MG63 (cell line): ENCODE measurements at regions not wholly inside any gene's neighbourhood (a gene's known extent, or its start where the extent isn't known, plus 50 kb on each side); places are given as distances from the start of the nearest gene placed in this dataset.

Experiments used
- DNase-seq: peaks from one replicate; pipeline ENCODE4 v3.0.0-alpha.2; 2020
- H3K27me3 ChIP-seq: fragments of 250-450 bp; sonication (Bioruptor Pico); 2 replicates; pipeline ENCODE4 v1.5.1; 2020; ENCODE audit warnings: mild to moderate bottlenecking, moderate library complexity
- H3K36me3 ChIP-seq: fragments of 250-450 bp; sonication (Bioruptor Pico); 2 replicates; pipeline ENCODE4 v1.5.1; 2020; ENCODE audit warnings: mild to moderate bottlenecking, moderate library complexity
- H3K4me3 ChIP-seq: fragments of 250-450 bp; sonication (Bioruptor Pico); 2 replicates; pipeline ENCODE4 v1.5.1; 2020; ENCODE audit warnings: mild to moderate bottlenecking, moderate library complexity
- H3K9me3 ChIP-seq: fragments of 250-450 bp; sonication (Bioruptor Pico); 2 replicates; pipeline ENCODE4 v1.5.1; 2020; ENCODE audit warnings: mild to moderate bottlenecking, moderate library complexity

DNA sequence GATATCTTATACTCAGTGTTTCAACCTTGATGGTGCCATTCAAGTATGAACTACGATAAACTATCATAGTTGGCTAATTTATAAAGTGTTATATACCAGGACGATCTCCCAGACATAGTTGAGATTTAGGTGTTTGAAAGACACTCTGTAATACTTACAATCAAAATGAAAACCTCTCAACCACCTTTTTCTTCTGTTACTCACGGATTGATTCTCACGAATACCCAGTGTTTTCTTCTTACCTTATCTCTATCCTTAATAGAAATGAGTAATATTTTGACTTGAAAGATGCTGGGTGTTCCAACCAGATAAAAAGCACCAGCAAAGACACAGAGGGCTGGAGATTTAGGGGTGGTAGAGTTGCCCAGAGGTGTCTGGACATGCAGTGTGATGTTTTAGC is 169.9 kb downstream of the PTCSC3 start:
- no peak for DNase-seq
- no peaks in the 10 kb centered on the region for H3K9me3 ChIP-seq
- no peaks in the 10 kb centered on the region for H3K27me3 ChIP-seq
- no peak overlapping the region for H3K4me3 ChIP-seq
- no peaks in the 10 kb centered on the region for H3K36me3 ChIP-seq

DNA sequence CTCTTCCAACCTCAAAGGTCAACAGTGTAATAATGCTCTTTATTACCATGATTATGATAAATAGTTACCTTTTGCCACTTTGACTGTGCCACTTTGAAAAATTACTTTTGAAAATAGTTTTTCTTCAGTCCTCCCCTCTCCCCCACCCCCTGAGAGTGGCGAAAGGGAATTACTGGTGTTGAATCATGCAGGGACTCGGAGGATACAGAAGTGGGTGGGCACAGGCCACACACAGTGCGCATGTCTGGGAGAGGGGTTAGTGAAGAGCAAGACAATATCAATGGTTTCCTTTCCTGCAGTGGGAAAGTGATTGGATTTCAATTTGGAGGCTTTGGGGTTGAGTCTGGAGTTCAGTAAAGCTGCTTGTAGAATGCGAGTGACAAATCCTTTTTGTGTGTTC is 170.9 kb downstream of the PTCSC3 start:
- no peak for DNase-seq
- no peaks in the 10 kb centered on the region for H3K9me3 ChIP-seq
- no peaks in the 10 kb centered on the region for H3K27me3 ChIP-seq
- no peaks in the 10 kb centered on the region for H3K36me3 ChIP-seq
- no peak overlapping the region for H3K4me3 ChIP-seq

- DNase-seq, result no peak
- no peak overlapping the region for H3K4me3 ChIP-seq
- no peaks in the 10 kb centered on the region for H3K27me3 ChIP-seq
- H3K36me3 ChIP-seq, result no peaks in the 10 kb centered on the region
- no peaks in the 10 kb centered on the region for H3K9me3 ChIP-seq
Measured at GRCh38 chr14:36001936-36002335, 174.6 kb downstream of the PTCSC3 start.

DNA sequence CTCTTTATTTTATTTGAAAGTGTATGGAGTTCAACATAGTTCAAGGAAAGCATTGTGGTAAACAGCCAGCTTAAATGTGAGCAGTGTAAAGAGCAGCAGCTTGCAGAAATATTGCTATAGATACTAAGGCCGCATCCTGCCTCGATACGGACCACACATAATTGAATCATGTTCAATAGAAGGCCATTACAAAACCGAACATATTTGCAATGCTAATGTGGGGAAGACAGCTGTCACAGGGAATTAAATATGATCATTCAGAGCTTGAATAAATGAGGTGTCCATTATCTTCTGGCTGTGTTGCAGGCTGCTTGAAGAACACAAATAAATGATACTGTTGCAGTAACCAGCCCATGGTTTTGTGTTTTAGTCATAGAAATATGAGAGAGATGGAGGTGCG is 173.2 kb downstream of the BRMS1L start:
- no peak for DNase-seq
- no peaks in the 10 kb centered on the region for H3K36me3 ChIP-seq
- H3K27me3 ChIP-seq, result no peaks in the 10 kb centered on the region
- no peak overlapping the region for H3K4me3 ChIP-seq
- no peaks in the 10 kb centered on the region for H3K9me3 ChIP-seq

GRCh38 chr14:35998303-35998702 is 172.2 kb downstream of the BRMS1L start:
- Histone ChIP-seq H3K9me3 (no peaks in the 10 kb centered on the region), H3K4me3 (no peak overlapping the region), H3K36me3 (no peaks in the 10 kb centered on the region), H3K27me3 (no peaks in the 10 kb centered on the region)
- DNase-seq, result no peak

GRCh38 chr14:35993684-35993960 is 167.5 kb downstream of the BRMS1L start:
- no peaks in the 10 kb centered on the region for H3K9me3 ChIP-seq
- H3K36me3 ChIP-seq, result no peaks in the 10 kb centered on the region
- H3K27me3 ChIP-seq, result no peaks in the 10 kb centered on the region
- no peak for DNase-seq
- H3K4me3 ChIP-seq, result no peak overlapping the region

DNA sequence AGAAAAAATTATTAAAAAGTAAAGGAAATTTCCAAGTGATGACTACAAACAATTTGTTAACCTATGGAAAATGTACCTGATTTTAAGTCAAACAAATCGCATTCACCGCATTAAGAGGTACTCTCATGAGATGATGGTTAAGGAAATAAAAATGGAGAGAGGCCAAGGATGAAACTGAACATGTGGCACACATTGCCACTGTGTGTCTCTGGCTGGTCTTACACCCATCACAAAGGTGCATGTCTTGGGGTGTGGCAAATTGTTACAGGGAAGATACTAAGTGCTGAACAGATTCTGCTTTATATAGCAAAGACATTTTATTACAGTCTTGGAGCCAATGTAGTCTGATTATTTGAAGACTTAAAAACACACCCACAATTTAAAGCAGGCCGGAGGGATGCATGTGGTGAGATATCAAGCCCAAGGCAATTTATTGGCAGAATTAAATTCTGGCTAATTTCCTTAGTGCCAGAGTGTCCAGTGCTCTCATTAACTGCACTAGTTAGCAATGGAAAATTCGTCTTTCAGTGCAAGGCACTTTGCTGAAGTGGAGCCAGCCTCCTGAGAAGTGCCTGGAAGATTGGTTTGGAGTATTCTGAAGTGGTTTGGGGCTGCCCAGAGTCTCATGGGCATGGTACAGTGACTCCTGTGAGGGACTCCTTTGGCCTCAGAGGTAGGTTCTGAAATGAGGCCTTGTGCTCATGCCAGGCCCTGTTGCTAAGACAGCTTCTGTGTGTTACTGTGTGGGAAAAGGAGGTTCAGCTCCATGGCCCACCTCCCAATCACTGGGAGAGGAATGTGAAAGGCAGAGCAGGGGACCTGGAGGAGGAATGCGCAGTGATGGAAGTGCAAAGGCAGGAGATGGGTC is 166.9 kb downstream of the BRMS1L start:
- DNase-seq, result no peak
- no peak overlapping the region for H3K4me3 ChIP-seq
- H3K36me3 ChIP-seq, result no peaks in the 10 kb centered on the region
- H3K27me3 ChIP-seq, result no peaks in the 10 kb centered on the region
- H3K9me3 ChIP-seq, result no peaks in the 10 kb centered on the region

DNA sequence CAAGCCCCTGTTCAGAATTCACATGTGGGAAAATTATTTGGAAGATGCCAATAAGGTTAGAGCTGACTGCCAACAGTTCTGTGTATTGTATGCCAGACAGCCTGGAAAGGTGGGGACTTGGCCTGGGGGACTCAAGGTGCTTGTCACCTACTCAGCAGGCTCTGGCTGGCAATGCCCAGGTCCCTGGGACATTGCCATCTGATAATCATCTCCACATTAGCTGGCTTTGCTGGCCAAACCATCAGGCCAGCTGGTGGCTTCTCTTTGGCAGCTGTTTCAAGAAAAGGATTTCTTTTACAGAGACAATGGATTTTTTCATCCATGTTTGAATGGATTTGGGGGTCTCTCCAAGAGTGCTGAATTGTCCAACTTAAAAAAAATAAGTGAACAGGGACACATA is 165.2 kb downstream of the BRMS1L start:
- Histone ChIP-seq H3K27me3 (no peaks in the 10 kb centered on the region), H3K36me3 (no peaks in the 10 kb centered on the region), H3K9me3 (no peaks in the 10 kb centered on the region), H3K4me3 (no peak overlapping the region)
- DNase-seq, result no peak

GRCh38 chr14:35989736-35990135 is 163.6 kb downstream of the BRMS1L start:
- Histone ChIP-seq H3K4me3 (no peak overlapping the region), H3K9me3 (no peaks in the 10 kb centered on the region), H3K36me3 (no peaks in the 10 kb centered on the region), H3K27me3 (no peaks in the 10 kb centered on the region)
- DNase-seq, result no peak

- no peaks in the 10 kb centered on the region for H3K27me3 ChIP-seq
- H3K36me3 ChIP-seq, result no peaks in the 10 kb centered on the region
- no peaks in the 10 kb centered on the region for H3K9me3 ChIP-seq
- DNase-seq, result no peak
- no peak overlapping the region for H3K4me3 ChIP-seq
Measured at GRCh38 chr14:35988972-35989690, 163.0 kb downstream of the BRMS1L start.

GRCh38 chr14:35988550-35988949 is 162.4 kb downstream of the BRMS1L start:
- Histone ChIP-seq H3K9me3 (no peaks in the 10 kb centered on the region), H3K27me3 (no peaks in the 10 kb centered on the region), H3K36me3 (no peaks in the 10 kb centered on the region), H3K4me3 (no peak overlapping the region)
- no peak for DNase-seq

DNA sequence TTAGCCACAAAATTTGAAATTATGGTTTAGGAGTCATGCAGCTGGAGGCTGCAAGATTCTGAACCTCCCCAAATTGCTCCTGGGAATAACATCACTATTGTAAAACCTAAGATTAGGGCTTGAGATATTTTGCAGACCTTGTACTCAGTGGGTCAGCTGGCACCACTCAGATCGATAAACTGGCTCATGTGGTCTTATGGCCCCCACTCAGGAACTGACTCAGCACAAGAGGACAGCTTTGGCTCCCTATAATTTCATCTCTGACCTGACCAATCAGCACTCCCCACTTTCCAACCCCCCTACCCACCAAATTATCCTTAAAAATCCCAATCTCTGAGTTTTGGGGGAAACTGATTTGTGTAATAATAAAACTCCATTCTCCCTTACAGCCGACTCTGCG is 161.6 kb downstream of the BRMS1L start:
- Histone ChIP-seq H3K9me3 (no peaks in the 10 kb centered on the region), H3K4me3 (no peak overlapping the region), H3K27me3 (no peaks in the 10 kb centered on the region), H3K36me3 (no peaks in the 10 kb centered on the region)
- DNase-seq, result no peak

DNA sequence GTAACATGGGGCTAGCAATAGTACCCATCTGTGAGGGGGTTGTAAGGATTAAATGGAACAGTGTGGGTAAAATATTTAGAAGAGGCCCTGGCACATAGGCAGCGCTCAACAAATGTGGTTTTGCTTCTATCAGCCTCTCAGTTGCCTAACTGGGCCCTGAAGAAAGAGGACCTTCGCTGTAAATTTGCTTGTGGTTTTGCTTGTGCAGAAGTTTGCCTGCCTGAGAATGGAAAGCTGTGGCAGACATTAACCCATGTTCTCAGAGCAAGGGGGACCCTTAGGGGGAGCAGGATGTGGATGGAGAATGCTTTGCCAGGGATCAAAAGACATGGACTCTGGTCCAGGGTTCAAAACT is 160.1 kb downstream of the BRMS1L start:
- Histone ChIP-seq H3K36me3 (no peaks in the 10 kb centered on the region), H3K27me3 (no peaks in the 10 kb centered on the region), H3K9me3 (no peaks in the 10 kb centered on the region), H3K4me3 (no peak overlapping the region)
- DNase-seq, result no peak

DNA sequence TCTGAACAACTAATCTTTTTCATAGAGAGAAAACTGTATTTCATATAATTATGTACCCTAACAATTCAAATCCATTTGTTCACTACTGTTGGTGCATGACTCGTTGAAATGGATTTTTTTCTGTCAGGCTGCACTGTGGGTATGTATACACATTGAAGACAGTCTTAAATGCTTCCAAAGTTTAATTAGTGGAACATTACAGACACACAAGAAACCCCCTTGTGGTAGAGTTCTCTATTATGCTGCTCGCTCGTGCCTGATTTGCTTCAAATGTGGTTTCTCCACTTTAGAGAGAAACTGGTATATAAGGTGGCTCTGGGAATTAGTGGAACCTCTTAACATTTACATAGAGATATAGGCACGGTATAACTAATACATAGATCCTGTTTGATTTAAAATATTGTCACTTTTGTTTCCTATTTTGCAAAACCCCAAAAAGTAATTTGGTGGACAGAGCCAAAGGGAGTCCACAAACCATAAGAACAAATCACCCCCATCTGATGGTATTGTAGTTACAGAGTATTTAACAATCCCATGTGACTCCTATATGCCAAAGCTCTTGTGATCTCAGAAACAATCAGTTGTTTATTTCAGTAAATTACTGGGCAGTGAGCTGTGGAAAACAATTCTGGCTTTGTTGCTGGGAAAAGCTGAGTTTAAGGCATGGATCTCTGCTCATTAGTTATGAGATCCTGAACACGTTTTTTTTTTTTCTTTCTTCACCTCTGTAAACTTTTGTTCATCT is 159.5 kb downstream of the BRMS1L start:
- no peaks in the 10 kb centered on the region for H3K36me3 ChIP-seq
- H3K27me3 ChIP-seq, result no peaks in the 10 kb centered on the region
- DNase-seq, result no peak
- H3K9me3 ChIP-seq, result no peaks in the 10 kb centered on the region
- H3K4me3 ChIP-seq, result no peak overlapping the region

- no peak for DNase-seq
- Histone ChIP-seq H3K4me3 (no peak overlapping the region), H3K36me3 (no peaks in the 10 kb centered on the region), H3K27me3 (no peaks in the 10 kb centered on the region), H3K9me3 (peaks cover 2% of the 10 kb centered on the region; the same call in 1 of the 2 replicates)
Measured at GRCh38 chr14:35979531-35979930, 153.4 kb downstream of the BRMS1L start.

DNA sequence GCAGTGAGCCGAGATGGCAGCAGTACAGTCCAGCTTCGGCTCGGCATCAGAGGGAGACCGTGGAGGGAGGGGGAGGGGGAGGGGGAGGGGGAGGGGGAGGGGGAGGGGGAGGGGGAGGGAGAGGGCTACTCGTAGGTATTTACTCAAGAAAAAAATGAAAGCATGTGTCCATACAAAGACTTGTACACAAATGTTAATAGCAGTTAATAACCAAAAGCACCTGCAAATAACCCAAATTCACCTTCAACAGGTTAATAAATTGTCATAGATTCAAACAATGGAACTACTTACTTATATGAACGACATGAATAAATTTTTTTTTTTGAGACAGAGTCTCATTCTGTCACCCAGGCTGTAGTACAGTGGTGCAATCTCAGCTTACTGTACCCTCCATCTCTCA is 152.4 kb downstream of the BRMS1L start:
- H3K4me3 ChIP-seq, result no peak overlapping the region
- no peaks in the 10 kb centered on the region for H3K27me3 ChIP-seq
- H3K36me3 ChIP-seq, result no peaks in the 10 kb centered on the region
- no peak for DNase-seq
- H3K9me3 ChIP-seq, result peaks cover 2% of the 10 kb centered on the region; the same call in 1 of the 2 replicates

DNA sequence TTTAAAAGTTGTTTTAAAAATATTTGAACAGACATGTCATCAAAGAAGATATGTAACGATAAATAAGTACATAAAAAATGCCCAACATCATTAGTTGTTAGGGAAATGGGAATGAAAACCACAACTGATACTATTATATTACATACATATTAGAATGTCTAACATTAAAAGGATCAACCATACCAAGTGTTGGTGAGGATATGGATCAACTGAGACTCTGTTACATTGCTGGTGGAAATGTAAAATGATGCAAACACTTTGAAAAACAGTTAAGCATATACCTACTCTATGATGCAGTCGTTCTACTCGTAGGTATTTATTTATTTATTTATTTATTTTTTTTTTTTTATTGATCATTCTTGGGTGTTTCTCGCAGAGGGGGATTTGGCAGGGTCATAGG is 149.7 kb downstream of the BRMS1L start:
- peaks cover 2% of the 10 kb centered on the region; the same call in 1 of the 2 replicates for H3K9me3 ChIP-seq
- H3K4me3 ChIP-seq, result no peak overlapping the region
- no peaks in the 10 kb centered on the region for H3K36me3 ChIP-seq
- no peaks in the 10 kb centered on the region for H3K27me3 ChIP-seq
- no peak for DNase-seq
